ENCODE measurements at regions not wholly inside any gene's neighbourhood (a gene's known extent, or its start where the extent isn't known, plus 50 kb on each side); places are given as distances from the start of the nearest gene placed in this dataset.
A peak's percentile ranks its signal among the peaks of the same experiment; 100 is the strongest.
"Not testable (repeated sequence)": the region's sequence is repeated elsewhere in the genome, so short reads cannot be mapped to it uniquely, and the experiment has no call there.

DNA sequence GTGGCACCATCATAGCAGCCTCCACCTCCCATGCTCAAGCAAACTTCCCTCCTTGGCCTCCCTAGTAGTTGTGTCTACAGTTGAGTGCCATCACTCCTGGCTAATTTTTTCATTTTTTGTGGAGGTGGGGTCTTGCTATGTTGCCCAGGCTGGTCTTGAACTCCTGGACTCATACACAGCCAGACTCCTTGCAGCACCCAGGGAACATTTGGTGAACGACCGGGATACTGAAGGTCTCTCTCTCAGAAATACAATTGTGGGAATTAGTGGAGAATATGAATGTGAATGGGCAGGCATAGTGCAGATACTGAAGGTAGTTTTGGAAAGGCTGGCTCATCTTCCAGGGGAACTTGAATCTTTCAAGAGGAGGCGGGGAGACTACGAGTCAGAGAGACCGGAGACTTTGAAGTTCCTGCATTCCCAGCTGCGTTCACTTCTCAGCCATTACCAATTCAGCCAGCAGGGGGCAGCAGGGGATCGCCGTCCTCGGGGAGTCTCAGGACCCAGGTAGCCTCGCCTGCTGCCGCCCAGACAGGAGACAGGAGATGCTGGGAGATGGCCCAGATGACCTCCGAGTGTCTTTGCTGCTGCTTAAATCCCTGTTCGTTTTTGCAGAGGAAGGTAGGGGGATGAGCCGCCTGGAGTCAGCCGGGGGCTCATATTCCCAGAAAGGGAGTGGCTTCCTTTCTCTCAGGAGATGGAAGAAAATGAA is 68.6 kb downstream of the HAPSTR1 start:
- ATAC-seq (ENCODE audit: insufficient read depth, low FRiP score): peak; percentile 53

DNA sequence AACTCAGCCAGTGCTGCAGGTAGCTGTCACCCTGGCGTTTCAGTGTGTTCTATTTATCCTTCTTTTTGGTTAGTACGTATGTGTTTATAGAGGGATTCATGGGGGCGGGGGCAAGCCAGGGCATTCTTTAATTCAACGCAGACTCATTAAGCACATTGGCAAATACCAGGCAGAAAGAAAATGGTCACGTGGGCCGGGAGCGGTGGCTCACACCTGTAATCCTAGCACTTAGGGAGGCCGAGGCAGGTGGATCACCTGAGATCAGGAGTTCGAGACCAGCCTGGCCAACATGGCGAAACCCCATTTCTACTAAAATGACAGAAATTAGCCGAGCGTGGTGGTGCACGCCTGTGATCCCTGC is 69.1 kb downstream of the HAPSTR1 start:
- H3K27me3 ChIP-seq (ENCODE audit: control insufficient read depth in 3 of 3, insufficient read depth in 3 of 3, low read length in 2 of 3): no peaks in the 10 kb centered on the region
- DNase-seq: no peak
- peaks cover 0 to 8% (median 0%) of the 10 kb centered on the region in 5 donors for H3K4me1 ChIP-seq (ENCODE audit: control insufficient read depth in 5 of 5, insufficient read depth in 5 of 5, low read length in 5 of 5)
- TF ChIP-seq CTCF (IDR thresholded peaks at IDR 0.05; ENCODE audit: control extremely low read depth, extremely low read depth): no peak
- no peaks in the 10 kb centered on the region for H3K9me3 ChIP-seq (ENCODE audit: control insufficient read depth in 4 of 4, insufficient read depth in 3 of 4, low read length in 3 of 4)
- ATAC-seq (ENCODE audit: insufficient read depth, low FRiP score): no peak
- WGBS, 2 donors: 75 to 88% methylated on average over 13 of the region's 13 CpGs
- no peaks in the 10 kb centered on the region for H3K36me3 ChIP-seq (ENCODE audit: control insufficient read depth in 4 of 4, insufficient read depth in 4 of 4, low read length in 4 of 4)
- H3K9ac ChIP-seq (ENCODE audit: insufficient read depth in 1 of 2, low read length in 2 of 2): no peak overlapping the region
- H3K27ac ChIP-seq (ENCODE audit: low read depth in 1 of 2, low read length in 1 of 2): no peak overlapping the region
- H3K4me3 ChIP-seq: no peak overlapping the region

More for the DNA sequence above, 68.6 kb downstream of the HAPSTR1 start:
- TF ChIP-seq CTCF (IDR thresholded peaks at IDR 0.05; ENCODE audit: control extremely low read depth, extremely low read depth): peak; percentile 55
- DNase-seq: peak; percentile 70 to 78 (median 70)
- no peak overlapping the region for H3K4me3 ChIP-seq
- no peaks in the 10 kb centered on the region for H3K27me3 ChIP-seq (ENCODE audit: control insufficient read depth in 3 of 3, insufficient read depth in 3 of 3, low read length in 2 of 3)
- no peaks in the 10 kb centered on the region for H3K9me3 ChIP-seq (ENCODE audit: control insufficient read depth in 4 of 4, insufficient read depth in 3 of 4, low read length in 3 of 4)
- H3K4me1 ChIP-seq (ENCODE audit: control insufficient read depth in 5 of 5, insufficient read depth in 5 of 5, low read length in 5 of 5): peaks cover 0 to 6% (median 0%) of the 10 kb centered on the region in 5 donors
- 12 to 13% methylated on average over 15 of the region's 15 CpGs for WGBS, 2 donors
- no peaks in the 10 kb centered on the region for H3K36me3 ChIP-seq (ENCODE audit: control insufficient read depth in 4 of 4, insufficient read depth in 4 of 4, low read length in 4 of 4)
- no peak overlapping the region for H3K9ac ChIP-seq (ENCODE audit: insufficient read depth in 1 of 2, low read length in 2 of 2)
- no peak overlapping the region for H3K27ac ChIP-seq (ENCODE audit: low read depth in 1 of 2, low read length in 1 of 2)

DNA sequence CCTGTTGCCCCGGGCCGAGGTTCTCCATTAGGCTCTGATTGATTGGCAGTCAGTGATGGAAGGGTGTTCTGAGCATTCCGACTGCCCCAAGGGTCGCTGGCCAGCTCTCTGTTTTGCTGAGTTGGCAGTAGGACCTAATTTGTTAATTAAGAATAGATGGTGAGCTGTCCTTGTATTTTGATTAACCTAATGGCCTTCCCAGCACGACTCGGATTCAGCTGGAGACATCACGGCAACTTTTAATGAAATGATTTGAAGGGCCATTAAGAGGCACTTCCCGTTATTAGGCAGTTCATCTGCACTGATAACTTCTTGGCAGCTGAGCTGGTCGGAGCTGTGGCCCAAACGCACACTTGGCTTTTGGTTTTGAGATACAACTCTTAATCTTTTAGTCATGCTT is 74.2 kb downstream of the HAPSTR1 start:
- DNase-seq: peak; percentile 53 to 87 (median 77)
- no peak for ATAC-seq (ENCODE audit: insufficient read depth, low FRiP score)
- no peak overlapping the region for H3K4me3 ChIP-seq

DNA sequence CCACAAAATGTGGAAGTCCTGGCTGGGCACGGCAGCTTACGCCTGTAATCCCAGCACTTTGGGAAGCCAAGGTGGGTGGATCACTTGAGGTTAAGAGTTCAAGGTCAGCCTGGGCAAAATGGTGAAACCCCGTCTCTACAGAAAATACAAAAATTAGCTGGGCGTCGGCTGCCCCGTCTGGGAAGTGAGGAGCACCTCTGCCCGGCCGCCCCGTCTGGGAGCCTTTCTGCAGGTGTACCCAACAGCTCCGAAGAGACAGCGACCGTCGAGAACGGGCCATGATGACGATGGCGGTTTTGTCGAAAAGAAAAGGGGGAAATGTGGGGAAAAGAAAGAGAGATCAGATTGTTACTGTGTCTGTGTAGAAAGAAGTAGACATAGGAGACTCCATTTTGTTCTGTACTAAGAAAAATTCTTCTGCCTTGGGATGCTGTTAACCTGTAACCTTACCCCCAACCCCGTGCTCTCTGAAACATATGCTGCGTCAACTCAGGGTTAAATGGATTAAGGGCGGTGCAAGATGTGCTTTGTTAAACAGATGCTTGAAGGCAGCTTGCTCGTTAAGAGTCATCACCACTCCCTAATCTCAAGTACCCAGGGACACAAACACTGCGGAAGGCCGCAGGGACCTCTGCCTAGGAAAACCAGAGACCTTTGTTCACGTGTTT is 75.0 kb downstream of the HAPSTR1 start:
- H3K9ac ChIP-seq (ENCODE audit: insufficient read depth in 1 of 2, low read length in 2 of 2); H3K9me3 ChIP-seq (ENCODE audit: control insufficient read depth in 4 of 4, insufficient read depth in 3 of 4, low read length in 3 of 4); ATAC-seq (ENCODE audit: insufficient read depth, low FRiP score); H3K36me3 ChIP-seq (ENCODE audit: control insufficient read depth in 4 of 4, insufficient read depth in 4 of 4, low read length in 4 of 4); H3K4me3 ChIP-seq; H3K27me3 ChIP-seq (ENCODE audit: control insufficient read depth in 3 of 3, insufficient read depth in 3 of 3, low read length in 2 of 3); H3K27ac ChIP-seq (ENCODE audit: low read depth in 1 of 2, low read length in 1 of 2); DNase-seq: not testable (repeated sequence)
- 87% methylated on average over 20 to 21 of the region's 24 CpGs for WGBS, 2 donors
- peaks cover 0 to 19% (median 0%) of the 10 kb centered on the region in 5 donors for H3K4me1 ChIP-seq (ENCODE audit: control insufficient read depth in 5 of 5, insufficient read depth in 5 of 5, low read length in 5 of 5)

More for the DNA sequence above, 74.2 kb downstream of the HAPSTR1 start:
- H3K9me3 ChIP-seq (ENCODE audit: control insufficient read depth in 4 of 4, insufficient read depth in 3 of 4, low read length in 3 of 4): no peaks in the 10 kb centered on the region
- WGBS, 2 donors: 61 to 82% methylated on average over 10 of the region's 10 CpGs
- H3K9ac ChIP-seq (ENCODE audit: insufficient read depth in 1 of 2, low read length in 2 of 2): no peak overlapping the region
- no peak for TF ChIP-seq CTCF (IDR thresholded peaks at IDR 0.05; ENCODE audit: control extremely low read depth, extremely low read depth)
- no peaks in the 10 kb centered on the region for H3K27me3 ChIP-seq (ENCODE audit: control insufficient read depth in 3 of 3, insufficient read depth in 3 of 3, low read length in 2 of 3)
- H3K36me3 ChIP-seq (ENCODE audit: control insufficient read depth in 4 of 4, insufficient read depth in 4 of 4, low read length in 4 of 4): no peaks in the 10 kb centered on the region
- H3K27ac ChIP-seq (ENCODE audit: low read depth in 1 of 2, low read length in 1 of 2): no peak overlapping the region
- peaks cover 0 to 17% (median 0%) of the 10 kb centered on the region in 5 donors for H3K4me1 ChIP-seq (ENCODE audit: control insufficient read depth in 5 of 5, insufficient read depth in 5 of 5, low read length in 5 of 5)
